ENCODE measurements at regions not wholly inside any gene's neighbourhood (a gene's known extent, or its start where the extent isn't known, plus 50 kb on each side); places are given as distances from the start of the nearest gene placed in this dataset.

DNA sequence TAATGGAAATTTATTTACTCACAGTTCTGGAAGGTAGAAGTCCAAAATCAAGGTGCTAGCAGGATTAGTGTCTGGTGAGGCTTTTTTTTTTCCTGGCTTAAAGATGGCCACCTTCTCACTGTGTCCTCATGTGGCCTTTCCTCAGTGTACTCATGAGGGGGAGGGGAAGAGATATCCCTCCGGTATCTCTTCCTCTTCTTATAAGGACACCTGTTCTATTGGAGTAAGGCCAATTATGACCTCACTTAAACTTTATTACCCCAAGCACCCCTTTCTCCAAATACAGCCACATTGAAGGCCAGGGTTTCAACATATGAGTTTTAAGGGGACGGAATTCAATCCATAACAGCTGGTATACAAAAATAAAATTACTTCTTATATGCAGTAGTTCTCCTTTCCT, 203.7 kb upstream of the C1orf87 start:
- TF ChIP-seq, protein P1, sequence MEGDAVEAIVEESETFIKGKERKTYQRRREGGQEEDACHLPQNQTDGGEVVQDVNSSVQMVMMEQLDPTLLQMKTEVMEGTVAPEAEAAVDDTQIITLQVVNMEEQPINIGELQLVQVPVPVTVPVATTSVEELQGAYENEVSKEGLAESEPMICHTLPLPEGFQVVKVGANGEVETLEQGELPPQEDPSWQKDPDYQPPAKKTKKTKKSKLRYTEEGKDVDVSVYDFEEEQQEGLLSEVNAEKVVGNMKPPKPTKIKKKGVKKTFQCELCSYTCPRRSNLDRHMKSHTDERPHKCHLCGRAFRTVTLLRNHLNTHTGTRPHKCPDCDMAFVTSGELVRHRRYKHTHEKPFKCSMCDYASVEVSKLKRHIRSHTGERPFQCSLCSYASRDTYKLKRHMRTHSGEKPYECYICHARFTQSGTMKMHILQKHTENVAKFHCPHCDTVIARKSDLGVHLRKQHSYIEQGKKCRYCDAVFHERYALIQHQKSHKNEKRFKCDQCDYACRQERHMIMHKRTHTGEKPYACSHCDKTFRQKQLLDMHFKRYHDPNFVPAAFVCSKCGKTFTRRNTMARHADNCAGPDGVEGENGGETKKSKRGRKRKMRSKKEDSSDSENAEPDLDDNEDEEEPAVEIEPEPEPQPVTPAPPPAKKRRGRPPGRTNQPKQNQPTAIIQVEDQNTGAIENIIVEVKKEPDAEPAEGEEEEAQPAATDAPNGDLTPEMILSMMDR (IDR thresholded peaks at IDR 0.05; ENCODE audit: insufficient read depth, low read length) = no peak
- TF ChIP-seq POLR2AphosphoS5 (IDR thresholded peaks at IDR 0.05; ENCODE audit: low read depth) = no peak
- TF ChIP-seq, protein P2, sequence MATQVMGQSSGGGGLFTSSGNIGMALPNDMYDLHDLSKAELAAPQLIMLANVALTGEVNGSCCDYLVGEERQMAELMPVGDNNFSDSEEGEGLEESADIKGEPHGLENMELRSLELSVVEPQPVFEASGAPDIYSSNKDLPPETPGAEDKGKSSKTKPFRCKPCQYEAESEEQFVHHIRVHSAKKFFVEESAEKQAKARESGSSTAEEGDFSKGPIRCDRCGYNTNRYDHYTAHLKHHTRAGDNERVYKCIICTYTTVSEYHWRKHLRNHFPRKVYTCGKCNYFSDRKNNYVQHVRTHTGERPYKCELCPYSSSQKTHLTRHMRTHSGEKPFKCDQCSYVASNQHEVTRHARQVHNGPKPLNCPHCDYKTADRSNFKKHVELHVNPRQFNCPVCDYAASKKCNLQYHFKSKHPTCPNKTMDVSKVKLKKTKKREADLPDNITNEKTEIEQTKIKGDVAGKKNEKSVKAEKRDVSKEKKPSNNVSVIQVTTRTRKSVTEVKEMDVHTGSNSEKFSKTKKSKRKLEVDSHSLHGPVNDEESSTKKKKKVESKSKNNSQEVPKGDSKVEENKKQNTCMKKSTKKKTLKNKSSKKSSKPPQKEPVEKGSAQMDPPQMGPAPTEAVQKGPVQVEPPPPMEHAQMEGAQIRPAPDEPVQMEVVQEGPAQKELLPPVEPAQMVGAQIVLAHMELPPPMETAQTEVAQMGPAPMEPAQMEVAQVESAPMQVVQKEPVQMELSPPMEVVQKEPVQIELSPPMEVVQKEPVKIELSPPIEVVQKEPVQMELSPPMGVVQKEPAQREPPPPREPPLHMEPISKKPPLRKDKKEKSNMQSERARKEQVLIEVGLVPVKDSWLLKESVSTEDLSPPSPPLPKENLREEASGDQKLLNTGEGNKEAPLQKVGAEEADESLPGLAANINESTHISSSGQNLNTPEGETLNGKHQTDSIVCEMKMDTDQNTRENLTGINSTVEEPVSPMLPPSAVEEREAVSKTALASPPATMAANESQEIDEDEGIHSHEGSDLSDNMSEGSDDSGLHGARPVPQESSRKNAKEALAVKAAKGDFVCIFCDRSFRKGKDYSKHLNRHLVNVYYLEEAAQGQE (IDR thresholded peaks at IDR 0.05; ENCODE audit: insufficient replicate concordance, low read depth) = no peak

All from HL-60 (cell line).